WTC11 (cell line): ENCODE measurements at regions not wholly inside any gene's neighbourhood (a gene's known extent, or its start where the extent isn't known, plus 50 kb on each side); places are given as distances from the start of the nearest gene placed in this dataset.

Source experiments
- ATAC-seq: fragments of 200-7000 bp; cut with Tn5 transposase; 2 replicates; pipeline ENCODE4 v1.10.0; 2021; ENCODE audit warnings: mild to moderate bottlenecking, moderate library complexity
- CTCF ChIA-PET: fragments of 300-600 bp; sonication (Branson Sonifier 250); formaldehyde crosslinking; loops from one replicate; lab custom pipeline; 2021; ENCODE audit warnings: antibody characterized with exemption; lab: Charles Lee
- POLR2A ChIA-PET: fragments of 350-600 bp; sonication (Branson Sonifier 250); formaldehyde crosslinking; loops from one replicate; lab custom pipeline; 2021; ENCODE audit warnings: antibody characterized with exemption; lab: Charles Lee
- DNase-seq: peaks from one replicate; pipeline ENCODE4 v3.0.0; 2021; ENCODE audit warnings: low spot score
- H3K27ac Mint-ChIP-seq: 2 replicates; pipeline ENCODE4 v1.8.0; 2021; ENCODE audit warnings: mixed read lengths
- H3K27me3 Mint-ChIP-seq: 2 replicates; pipeline ENCODE4 v1.8.0; 2021; ENCODE audit warnings: low read depth, mild to moderate bottlenecking, moderate library complexity, mixed read lengths
- H3K36me3 Mint-ChIP-seq: 2 replicates; pipeline ENCODE4 v1.8.0; 2021; ENCODE audit warnings: mixed read lengths
- H3K4me1 Mint-ChIP-seq: 2 replicates; pipeline ENCODE4 v1.8.0; 2022; ENCODE audit warnings: mixed read lengths
- H3K4me3 Mint-ChIP-seq: 2 replicates; pipeline ENCODE4 v1.8.0; 2021; ENCODE audit warnings: mild to moderate bottlenecking, moderate library complexity, mixed read lengths
- H3K9me3 Mint-ChIP-seq: 2 replicates; pipeline ENCODE4 v1.8.0; 2021; ENCODE audit warnings: mixed read lengths
- ELF4 ChIP-seq: sonication (generic); formaldehyde crosslinking; IDR thresholded peaks from 2 replicates; pipeline ENCODE4 v1.8.1; 2022; ENCODE audit warnings: low read depth, mild to moderate bottlenecking, moderate library complexity, missing genetic modification reagents
- EMX1 ChIP-seq: fragments of 250-450 bp; sonication (Bioruptor Pico); IDR thresholded peaks from 2 replicates; pipeline ENCODE4 v1.8.0; 2021; ENCODE audit warnings: mild to moderate bottlenecking
- ETV6 ChIP-seq: sonication (generic); formaldehyde crosslinking; IDR thresholded peaks from 2 replicates; pipeline ENCODE4 v1.8.1; 2022; ENCODE audit warnings: mild to moderate bottlenecking, missing genetic modification reagents
- FOXJ3 ChIP-seq: sonication (generic); formaldehyde crosslinking; IDR thresholded peaks from 2 replicates; pipeline ENCODE4 v1.9.0; 2021; ENCODE audit warnings: missing genetic modification reagents, mild to moderate bottlenecking, borderline replicate concordance
- JAZF1 ChIP-seq: fragments of 250-450 bp; sonication (Bioruptor Pico); IDR thresholded peaks from 2 replicates; pipeline ENCODE4 v1.9.0; 2021; ENCODE audit warnings: moderate library complexity, mild to moderate bottlenecking, inconsistent platforms
- JUN ChIP-seq: sonication (generic); formaldehyde crosslinking; IDR thresholded peaks from 2 replicates; pipeline ENCODE4 v1.8.0; 2023; ENCODE audit warnings: mild to moderate bottlenecking, missing genetic modification reagents
- KAT7 ChIP-seq: sonication (generic); formaldehyde crosslinking; IDR thresholded peaks from 2 replicates; pipeline ENCODE4 v1.8.1; 2023; ENCODE audit warnings: missing genetic modification reagents, mild to moderate bottlenecking, borderline replicate concordance
- NFE2L1 ChIP-seq: sonication (generic); formaldehyde crosslinking; IDR thresholded peaks from 2 replicates; pipeline ENCODE4 v1.8.1; 2023; ENCODE audit warnings: missing genetic modification reagents
- PRRX2 ChIP-seq: fragments of 250-450 bp; sonication (Bioruptor Pico); IDR thresholded peaks from 2 replicates; pipeline ENCODE4 v1.8.0; 2021; ENCODE audit warnings: mild to moderate bottlenecking
- RELA ChIP-seq: sonication (generic); formaldehyde crosslinking; IDR thresholded peaks from 2 replicates; pipeline ENCODE4 v1.8.1; 2022; ENCODE audit warnings: missing genetic modification reagents, mild to moderate bottlenecking, borderline replicate concordance
- SP1 ChIP-seq: sonication (generic); formaldehyde crosslinking; conservative IDR thresholded peaks from 2 replicates; pipeline ENCODE4 v1.8.1; 2022; ENCODE audit warnings: missing genetic modification reagents
- TEAD1 ChIP-seq: sonication (generic); formaldehyde crosslinking; IDR thresholded peaks from 2 replicates; pipeline ENCODE4 v1.8.0; 2022; ENCODE audit warnings: mild to moderate bottlenecking, missing genetic modification reagents
- ZNF317 ChIP-seq: sonication (generic); formaldehyde crosslinking; IDR thresholded peaks from 2 replicates; pipeline ENCODE4 v1.8.1; 2023; ENCODE audit warnings: low read depth, mild to moderate bottlenecking, moderate library complexity, missing genetic modification reagents, borderline replicate concordance
- TF ChIP-seq, protein P1 (sequence below): sonication (generic); formaldehyde crosslinking; IDR thresholded peaks from 2 replicates; pipeline ENCODE4 v1.8.1; 2023; ENCODE audit warnings: mild to moderate bottlenecking, missing genetic modification reagents, moderate library complexity
- TF ChIP-seq, protein P2 (sequence below): sonication (generic); formaldehyde crosslinking; conservative IDR thresholded peaks from 2 replicates; pipeline ENCODE4 v1.8.1; 2022; ENCODE audit warnings: mild to moderate bottlenecking, missing genetic modification reagents
- TF ChIP-seq, protein P3 (sequence below): sonication (generic); formaldehyde crosslinking; conservative IDR thresholded peaks from 2 replicates; pipeline ENCODE4 v1.8.1; 2023; ENCODE audit warnings: mild to moderate bottlenecking, low read depth, missing genetic modification reagents, moderate library complexity
- TF ChIP-seq, protein P4 (sequence below): fragments of 250-450 bp; sonication (Bioruptor Pico); IDR thresholded peaks from 2 replicates; pipeline ENCODE4 v1.9.0; 2021; ENCODE audit warnings: moderate library complexity, mild to moderate bottlenecking, inconsistent platforms, borderline replicate concordance
- TF ChIP-seq, protein P5 (sequence below): sonication (generic); formaldehyde crosslinking; IDR thresholded peaks from 2 replicates; pipeline ENCODE4 v1.8.1; 2022; ENCODE audit warnings: mild to moderate bottlenecking, moderate library complexity, missing genetic modification reagents
- TF ChIP-seq, protein P6 (sequence below): sonication (generic); formaldehyde crosslinking; IDR thresholded peaks from 2 replicates; pipeline ENCODE4 v1.8.0; 2023; ENCODE audit warnings: mild to moderate bottlenecking, missing genetic modification reagents
- TF ChIP-seq, protein P7 (sequence below): sonication (generic); formaldehyde crosslinking; IDR thresholded peaks from 2 replicates; pipeline ENCODE4 v1.8.0; 2022; ENCODE audit warnings: mild to moderate bottlenecking, missing genetic modification reagents
- TF ChIP-seq, protein P8 (sequence below): sonication (generic); formaldehyde crosslinking; IDR thresholded peaks from 2 replicates; pipeline ENCODE4 v1.8.1; 2022; ENCODE audit warnings: missing genetic modification reagents, borderline replicate concordance

DNA sequence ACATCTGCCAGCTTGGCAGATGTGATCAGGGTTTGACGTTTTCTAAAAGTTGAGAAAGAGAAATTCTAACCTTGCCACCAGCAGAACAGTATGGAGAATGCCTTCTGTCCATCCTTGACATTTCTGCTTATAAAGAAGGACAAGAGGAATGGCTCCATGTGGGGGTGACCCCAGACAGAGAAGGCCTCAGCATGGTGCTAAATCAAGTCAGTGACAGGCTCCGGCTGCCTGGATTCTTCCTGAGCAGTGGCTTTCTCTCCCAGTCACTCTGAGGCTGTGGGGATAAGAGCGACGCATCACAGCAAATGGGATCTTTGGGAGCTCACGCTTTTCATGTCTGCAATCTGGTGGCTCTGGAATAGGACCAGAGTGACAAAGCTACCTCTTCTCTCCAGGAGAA lies 640.2 kb upstream of the CAMK1G start:
- CTCF ChIA-PET, result no interaction called here
- H3K4me1 Mint-ChIP-seq, result no peaks in the 10 kb centered on the region; the same call in 1 of the 2 replicates
- H3K27me3 Mint-ChIP-seq, result no peaks in the 10 kb centered on the region
- H3K9me3 Mint-ChIP-seq, result no peaks in the 10 kb centered on the region
- H3K36me3 Mint-ChIP-seq, result no peaks in the 10 kb centered on the region
- no peak for TF ChIP-seq SP1
- TF ChIP-seq, protein P1, sequence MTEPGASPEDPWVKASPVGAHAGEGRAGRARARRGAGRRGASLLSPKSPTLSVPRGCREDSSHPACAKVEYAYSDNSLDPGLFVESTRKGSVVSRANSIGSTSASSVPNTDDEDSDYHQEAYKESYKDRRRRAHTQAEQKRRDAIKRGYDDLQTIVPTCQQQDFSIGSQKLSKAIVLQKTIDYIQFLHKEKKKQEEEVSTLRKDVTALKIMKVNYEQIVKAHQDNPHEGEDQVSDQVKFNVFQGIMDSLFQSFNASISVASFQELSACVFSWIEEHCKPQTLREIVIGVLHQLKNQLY, result no peak
- TF ChIP-seq EMX1, result no peak
- TF ChIP-seq, protein P2, sequence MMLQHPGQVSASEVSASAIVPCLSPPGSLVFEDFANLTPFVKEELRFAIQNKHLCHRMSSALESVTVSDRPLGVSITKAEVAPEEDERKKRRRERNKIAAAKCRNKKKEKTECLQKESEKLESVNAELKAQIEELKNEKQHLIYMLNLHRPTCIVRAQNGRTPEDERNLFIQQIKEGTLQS, result no peak
- TF ChIP-seq FOXJ3 (CRISPR knock-in tag), result no peak
- TF ChIP-seq, all 79 proteins: peak for 0
- POLR2A ChIA-PET, result no interaction called here
- H3K4me3 Mint-ChIP-seq, result no peak overlapping the region
- ATAC-seq (no peak), DNase-seq (no peak)
- H3K27ac Mint-ChIP-seq, result no peak overlapping the region

DNA sequence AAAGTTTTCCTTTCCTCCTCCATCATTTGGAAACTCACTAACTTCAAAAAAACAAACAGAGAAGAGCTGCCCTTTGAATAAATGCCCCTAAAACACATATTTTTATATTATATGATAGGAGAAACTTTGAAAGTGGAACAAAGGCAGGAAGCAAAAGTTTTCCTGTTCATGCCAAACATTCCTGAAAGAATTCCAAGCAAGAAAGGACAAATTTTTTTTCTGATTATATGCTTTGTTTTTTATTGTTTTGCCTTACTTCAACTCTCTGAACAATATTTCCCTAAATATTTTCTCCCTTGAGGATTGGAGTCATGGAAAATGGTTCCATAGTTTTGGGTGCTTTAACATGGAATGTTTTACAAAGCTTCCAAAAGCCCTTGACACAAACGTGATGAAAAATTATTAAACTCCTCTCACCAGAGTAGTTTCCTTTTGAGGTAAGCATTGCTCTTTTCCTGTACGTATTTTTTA lies 638.5 kb upstream of the CAMK1G start:
- no peaks in the 10 kb centered on the region; the same call in 1 of the 2 replicates for H3K4me1 Mint-ChIP-seq
- H3K4me3 Mint-ChIP-seq, result no peak overlapping the region
- CTCF ChIA-PET, result no interaction called here
- no peaks in the 10 kb centered on the region for H3K36me3 Mint-ChIP-seq
- TF ChIP-seq, protein P3, sequence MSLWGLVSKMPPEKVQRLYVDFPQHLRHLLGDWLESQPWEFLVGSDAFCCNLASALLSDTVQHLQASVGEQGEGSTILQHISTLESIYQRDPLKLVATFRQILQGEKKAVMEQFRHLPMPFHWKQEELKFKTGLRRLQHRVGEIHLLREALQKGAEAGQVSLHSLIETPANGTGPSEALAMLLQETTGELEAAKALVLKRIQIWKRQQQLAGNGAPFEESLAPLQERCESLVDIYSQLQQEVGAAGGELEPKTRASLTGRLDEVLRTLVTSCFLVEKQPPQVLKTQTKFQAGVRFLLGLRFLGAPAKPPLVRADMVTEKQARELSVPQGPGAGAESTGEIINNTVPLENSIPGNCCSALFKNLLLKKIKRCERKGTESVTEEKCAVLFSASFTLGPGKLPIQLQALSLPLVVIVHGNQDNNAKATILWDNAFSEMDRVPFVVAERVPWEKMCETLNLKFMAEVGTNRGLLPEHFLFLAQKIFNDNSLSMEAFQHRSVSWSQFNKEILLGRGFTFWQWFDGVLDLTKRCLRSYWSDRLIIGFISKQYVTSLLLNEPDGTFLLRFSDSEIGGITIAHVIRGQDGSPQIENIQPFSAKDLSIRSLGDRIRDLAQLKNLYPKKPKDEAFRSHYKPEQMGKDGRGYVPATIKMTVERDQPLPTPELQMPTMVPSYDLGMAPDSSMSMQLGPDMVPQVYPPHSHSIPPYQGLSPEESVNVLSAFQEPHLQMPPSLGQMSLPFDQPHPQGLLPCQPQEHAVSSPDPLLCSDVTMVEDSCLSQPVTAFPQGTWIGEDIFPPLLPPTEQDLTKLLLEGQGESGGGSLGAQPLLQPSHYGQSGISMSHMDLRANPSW (CRISPR knock-in tag), result no peak
- TF ChIP-seq JAZF1 (CRISPR knock-in tag), result no peak
- TF ChIP-seq ELF4 (CRISPR knock-in tag), result no peak
- TF ChIP-seq TEAD1 (CRISPR knock-in tag), result no peak
- TF ChIP-seq, protein P4, sequence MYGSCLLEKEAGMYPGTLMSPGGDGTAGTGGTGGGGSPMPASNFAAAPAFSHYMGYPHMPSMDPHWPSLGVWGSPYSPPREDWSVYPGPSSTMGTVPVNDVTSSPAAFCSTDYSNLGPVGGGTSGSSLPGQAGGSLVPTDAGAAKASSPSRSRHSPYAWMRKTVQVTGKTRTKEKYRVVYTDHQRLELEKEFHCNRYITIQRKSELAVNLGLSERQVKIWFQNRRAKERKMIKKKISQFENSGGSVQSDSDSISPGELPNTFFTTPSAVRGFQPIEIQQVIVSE, result no peak
- TF ChIP-seq, protein P5, sequence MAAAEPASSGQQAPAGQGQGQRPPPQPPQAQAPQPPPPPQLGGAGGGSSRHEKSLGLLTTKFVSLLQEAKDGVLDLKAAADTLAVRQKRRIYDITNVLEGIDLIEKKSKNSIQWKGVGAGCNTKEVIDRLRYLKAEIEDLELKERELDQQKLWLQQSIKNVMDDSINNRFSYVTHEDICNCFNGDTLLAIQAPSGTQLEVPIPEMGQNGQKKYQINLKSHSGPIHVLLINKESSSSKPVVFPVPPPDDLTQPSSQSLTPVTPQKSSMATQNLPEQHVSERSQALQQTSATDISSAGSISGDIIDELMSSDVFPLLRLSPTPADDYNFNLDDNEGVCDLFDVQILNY (CRISPR knock-in tag), result no peak
- TF ChIP-seq RELA, result no peak
- no peak for TF ChIP-seq PRRX2 (CRISPR knock-in tag)
- TF ChIP-seq, protein P6, sequence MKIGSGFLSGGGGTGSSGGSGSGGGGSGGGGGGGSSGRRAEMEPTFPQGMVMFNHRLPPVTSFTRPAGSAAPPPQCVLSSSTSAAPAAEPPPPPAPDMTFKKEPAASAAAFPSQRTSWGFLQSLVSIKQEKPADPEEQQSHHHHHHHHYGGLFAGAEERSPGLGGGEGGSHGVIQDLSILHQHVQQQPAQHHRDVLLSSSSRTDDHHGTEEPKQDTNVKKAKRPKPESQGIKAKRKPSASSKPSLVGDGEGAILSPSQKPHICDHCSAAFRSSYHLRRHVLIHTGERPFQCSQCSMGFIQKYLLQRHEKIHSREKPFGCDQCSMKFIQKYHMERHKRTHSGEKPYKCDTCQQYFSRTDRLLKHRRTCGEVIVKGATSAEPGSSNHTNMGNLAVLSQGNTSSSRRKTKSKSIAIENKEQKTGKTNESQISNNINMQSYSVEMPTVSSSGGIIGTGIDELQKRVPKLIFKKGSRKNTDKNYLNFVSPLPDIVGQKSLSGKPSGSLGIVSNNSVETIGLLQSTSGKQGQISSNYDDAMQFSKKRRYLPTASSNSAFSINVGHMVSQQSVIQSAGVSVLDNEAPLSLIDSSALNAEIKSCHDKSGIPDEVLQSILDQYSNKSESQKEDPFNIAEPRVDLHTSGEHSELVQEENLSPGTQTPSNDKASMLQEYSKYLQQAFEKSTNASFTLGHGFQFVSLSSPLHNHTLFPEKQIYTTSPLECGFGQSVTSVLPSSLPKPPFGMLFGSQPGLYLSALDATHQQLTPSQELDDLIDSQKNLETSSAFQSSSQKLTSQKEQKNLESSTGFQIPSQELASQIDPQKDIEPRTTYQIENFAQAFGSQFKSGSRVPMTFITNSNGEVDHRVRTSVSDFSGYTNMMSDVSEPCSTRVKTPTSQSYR (CRISPR knock-in tag), result no peak
- TF ChIP-seq, protein P7, sequence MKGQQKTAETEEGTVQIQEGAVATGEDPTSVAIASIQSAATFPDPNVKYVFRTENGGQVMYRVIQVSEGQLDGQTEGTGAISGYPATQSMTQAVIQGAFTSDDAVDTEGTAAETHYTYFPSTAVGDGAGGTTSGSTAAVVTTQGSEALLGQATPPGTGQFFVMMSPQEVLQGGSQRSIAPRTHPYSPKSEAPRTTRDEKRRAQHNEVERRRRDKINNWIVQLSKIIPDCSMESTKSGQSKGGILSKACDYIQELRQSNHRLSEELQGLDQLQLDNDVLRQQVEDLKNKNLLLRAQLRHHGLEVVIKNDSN (CRISPR knock-in tag), result no peak
- no peak for TF ChIP-seq KAT7 (CRISPR knock-in tag)
- no peak for TF ChIP-seq ZNF317 (CRISPR knock-in tag)
- TF ChIP-seq JUN (CRISPR knock-in tag), result no peak
- TF ChIP-seq NFE2L1 (CRISPR knock-in tag), result no peak
- TF ChIP-seq, protein P8, sequence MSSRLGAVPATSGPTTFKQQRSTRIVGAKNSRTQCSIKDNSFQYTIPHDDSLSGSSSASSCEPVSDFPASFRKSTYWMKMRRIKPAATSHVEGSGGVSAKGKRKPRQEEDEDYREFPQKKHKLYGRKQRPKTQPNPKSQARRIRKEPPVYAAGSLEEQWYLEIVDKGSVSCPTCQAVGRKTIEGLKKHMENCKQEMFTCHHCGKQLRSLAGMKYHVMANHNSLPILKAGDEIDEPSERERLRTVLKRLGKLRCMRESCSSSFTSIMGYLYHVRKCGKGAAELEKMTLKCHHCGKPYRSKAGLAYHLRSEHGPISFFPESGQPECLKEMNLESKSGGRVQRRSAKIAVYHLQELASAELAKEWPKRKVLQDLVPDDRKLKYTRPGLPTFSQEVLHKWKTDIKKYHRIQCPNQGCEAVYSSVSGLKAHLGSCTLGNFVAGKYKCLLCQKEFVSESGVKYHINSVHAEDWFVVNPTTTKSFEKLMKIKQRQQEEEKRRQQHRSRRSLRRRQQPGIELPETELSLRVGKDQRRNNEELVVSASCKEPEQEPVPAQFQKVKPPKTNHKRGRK (CRISPR knock-in tag), result no peak
- no peak for TF ChIP-seq ETV6 (CRISPR knock-in tag)
- DNase-seq (no peak), ATAC-seq (no peak)
- no peaks in the 10 kb centered on the region for H3K27me3 Mint-ChIP-seq
- POLR2A ChIA-PET, result no interaction called here
- H3K27ac Mint-ChIP-seq, result no peak overlapping the region
- no peaks in the 10 kb centered on the region for H3K9me3 Mint-ChIP-seq
